ENCODE measurements at regions not wholly inside any gene's neighbourhood (a gene's known extent, or its start where the extent isn't known, plus 50 kb on each side); places are given as distances from the start of the nearest gene placed in this dataset.

GRCh38 chr4:81881855-81882621 is 410.3 kb upstream of the RASGEF1B start (continued):
- TF ChIP-seq EP300 (IDR thresholded peaks at IDR 0.05; ENCODE audit: borderline replicate concordance in 1 of 2, low read depth in 2 of 2, low read length in 2 of 2), result no peak
- TF ChIP-seq EGR1 (IDR thresholded peaks at IDR 0.05; ENCODE audit: borderline replicate concordance, low read depth, low read length), result no peak
- TF ChIP-seq KDM1A (IDR thresholded peaks at IDR 0.05; ENCODE audit: borderline replicate concordance, low read length), result no peak
- no peak for TF ChIP-seq ZNF274 (IDR thresholded peaks at IDR 0.05; ENCODE audit: borderline replicate concordance, extremely low read depth, low read length)

Data from H1 (cell line).